Mesothelial cell of epicardium (in vitro differentiated cells): ENCODE measurements at regions not wholly inside any gene's neighbourhood (a gene's known extent, or its start where the extent isn't known, plus 50 kb on each side); places are given as distances from the start of the nearest gene placed in this dataset.

Experiments used
- DNase-seq, 2 experiments: peaks; one replicate each; pipeline ENCODE4 v3.0.0; 2021; ENCODE audit warnings: low spot score in 2 of 2; ENCODE audit not compliant: unreplicated experiment in 2 of 2
- H3K27ac Mint-ChIP-seq: 2 replicates; pipeline ENCODE4 v1.8.0; 2021; ENCODE audit warnings: mixed read lengths
- H3K27me3 Mint-ChIP-seq: 2 replicates; pipeline ENCODE4 v1.8.0; 2021; ENCODE audit warnings: low read depth, mixed read lengths
- H3K36me3 Mint-ChIP-seq: 2 replicates; pipeline ENCODE4 v1.8.0; 2021; ENCODE audit warnings: mixed read lengths
- H3K4me1 Mint-ChIP-seq: 2 replicates; pipeline ENCODE4 v1.8.0; 2021; ENCODE audit warnings: mixed read lengths
- H3K4me3 Mint-ChIP-seq: 2 replicates; pipeline ENCODE4 v1.8.0; 2021; ENCODE audit warnings: mild to moderate bottlenecking, moderate library complexity, mixed read lengths
- H3K9me3 Mint-ChIP-seq: 2 replicates; pipeline ENCODE4 v1.8.0; 2021; ENCODE audit warnings: mixed read lengths
- CTCF ChIP-seq: fragments of 200-600 bp; sonication (generic); IDR thresholded peaks from one replicate; pipeline ENCODE4 v1.5.0; 2021; ENCODE audit warnings: antibody characterized with exemption; ENCODE audit not compliant: unreplicated experiment

- H3K27ac Mint-ChIP-seq, result no peak overlapping the region
- peaks cover 11% of the 10 kb centered on the region for H3K9me3 Mint-ChIP-seq
- H3K4me1 Mint-ChIP-seq, result no peaks in the 10 kb centered on the region
- H3K4me3 Mint-ChIP-seq, result no peak overlapping the region
- H3K27me3 Mint-ChIP-seq, result no peaks in the 10 kb centered on the region
- no peaks in the 10 kb centered on the region for H3K36me3 Mint-ChIP-seq
- no peak for DNase-seq
- TF ChIP-seq CTCF, result no peak
Measured at GRCh38 chr1:80462006-80462405, 1338.7 kb upstream of the ADGRL2 start.

- Mint-ChIP-seq H3K27ac (no peak overlapping the region), H3K4me3 (no peak overlapping the region), H3K4me1 (no peaks in the 10 kb centered on the region), H3K27me3 (no peaks in the 10 kb centered on the region), H3K9me3 (peaks cover 15% of the 10 kb centered on the region), H3K36me3 (no peaks in the 10 kb centered on the region)
- DNase-seq, result no peak
- TF ChIP-seq CTCF, result no peak
Measured at GRCh38 chr1:80457409-80457808, 1343.3 kb upstream of the ADGRL2 start.

GRCh38 chr1:80453775-80454174, 1347.0 kb upstream of the ADGRL2 start:
- no peak for DNase-seq
- Mint-ChIP-seq H3K4me1 (no peaks in the 10 kb centered on the region), H3K4me3 (no peak overlapping the region), H3K27ac (no peak overlapping the region), H3K27me3 (no peaks in the 10 kb centered on the region), H3K36me3 (no peaks in the 10 kb centered on the region), H3K9me3 (peaks cover 3% of the 10 kb centered on the region)
- TF ChIP-seq CTCF, result no peak

GRCh38 chr1:80450711-80451110, 1350.0 kb upstream of the ADGRL2 start:
- Mint-ChIP-seq H3K27ac (no peak overlapping the region), H3K4me1 (no peaks in the 10 kb centered on the region), H3K27me3 (no peaks in the 10 kb centered on the region), H3K4me3 (no peak overlapping the region), H3K36me3 (no peaks in the 10 kb centered on the region), H3K9me3 (peaks cover 3% of the 10 kb centered on the region)
- no peak for DNase-seq
- TF ChIP-seq CTCF, result no peak

GRCh38 chr1:80448081-80448480, 1352.7 kb upstream of the ADGRL2 start:
- no peak for TF ChIP-seq CTCF
- H3K27me3 Mint-ChIP-seq, result no peaks in the 10 kb centered on the region
- H3K27ac Mint-ChIP-seq, result no peak overlapping the region
- DNase-seq, result no peak
- no peak overlapping the region for H3K4me3 Mint-ChIP-seq
- no peaks in the 10 kb centered on the region for H3K36me3 Mint-ChIP-seq
- no peaks in the 10 kb centered on the region for H3K9me3 Mint-ChIP-seq
- no peaks in the 10 kb centered on the region for H3K4me1 Mint-ChIP-seq

- no peak for TF ChIP-seq CTCF
- no peaks in the 10 kb centered on the region for H3K9me3 Mint-ChIP-seq
- no peak for DNase-seq
- no peak overlapping the region for H3K4me3 Mint-ChIP-seq
- H3K4me1 Mint-ChIP-seq, result no peaks in the 10 kb centered on the region
- H3K36me3 Mint-ChIP-seq, result no peaks in the 10 kb centered on the region
- no peaks in the 10 kb centered on the region for H3K27me3 Mint-ChIP-seq
- no peak overlapping the region for H3K27ac Mint-ChIP-seq
Measured at GRCh38 chr1:80447526-80447925, 1353.2 kb upstream of the ADGRL2 start.
